MM.1S (cell line): ENCODE measurements at regions not wholly inside any gene's neighbourhood (a gene's known extent, or its start where the extent isn't known, plus 50 kb on each side); places are given as distances from the start of the nearest gene placed in this dataset.

Source experiments
- DNase-seq: peaks from one replicate; pipeline ENCODE4 v3.0.0-alpha.2; 2015
- H2AFZ ChIP-seq: fragments of 300-600 bp; sonication (generic); 2 replicates; pipeline ENCODE4 v1.6.0; 2016; ENCODE audit warnings: antibody characterized with exemption, low read length
- H3F3A ChIP-seq: fragments of 300-600 bp; sonication (generic); 2 replicates; pipeline ENCODE4 v1.6.1; 2016; ENCODE audit warnings: mild to moderate bottlenecking, antibody characterized with exemption, low read length, moderate library complexity, mixed read lengths; ENCODE audit not compliant: insufficient read depth
- H3K27ac ChIP-seq: fragments of 300-600 bp; sonication (generic); 2 replicates; pipeline ENCODE4 v1.5.1; 2016; ENCODE audit warnings: mild to moderate bottlenecking, low read length
- H3K27me3 ChIP-seq: fragments of 300-600 bp; sonication (generic); replicated peaks from 2 replicates; pipeline ENCODE4 v1.6.0; 2016; ENCODE audit warnings: low read length; ENCODE audit not compliant: insufficient read depth
- H3K36me3 ChIP-seq: fragments of 300-600 bp; sonication (generic); replicated peaks from 2 replicates; pipeline ENCODE4 v1.6.1; 2016; ENCODE audit warnings: mild to moderate bottlenecking, low read length, mixed read lengths; ENCODE audit not compliant: insufficient read depth
- H3K4me1 ChIP-seq: fragments of 300-600 bp; sonication (generic); 2 replicates; pipeline ENCODE4 v1.6.1; 2016; ENCODE audit warnings: low read length, mixed read lengths
- H3K4me2 ChIP-seq: fragments of 300-600 bp; sonication (generic); 2 replicates; pipeline ENCODE4 v1.6.0; 2016; ENCODE audit warnings: low read depth, low read length
- H3K4me3 ChIP-seq: fragments of 300-600 bp; sonication (generic); 2 replicates; pipeline ENCODE4 v1.5.1; 2016; ENCODE audit warnings: low read length, mixed read lengths
- H3K79me2 ChIP-seq: fragments of 300-600 bp; sonication (generic); 2 replicates; pipeline ENCODE4 v1.6.1; 2016; ENCODE audit warnings: mixed run types, low read length, mixed read lengths
- H3K9ac ChIP-seq: fragments of 300-600 bp; sonication (generic); 2 replicates; pipeline ENCODE4 v1.6.1; 2016; ENCODE audit warnings: low read length, mixed read lengths
- H3K9me2 ChIP-seq: fragments of 300-600 bp; sonication (generic); replicated peaks from 2 replicates; pipeline ENCODE4 v1.6.1; 2016; ENCODE audit warnings: mild to moderate bottlenecking, low read length, mixed read lengths; ENCODE audit not compliant: insufficient read depth
- H3K9me3 ChIP-seq: fragments of 300-600 bp; sonication (generic); replicated peaks from 2 replicates; pipeline ENCODE4 v1.6.1; 2016; ENCODE audit warnings: mild to moderate bottlenecking, low read length, mixed read lengths; ENCODE audit not compliant: insufficient read depth
- H4K20me1 ChIP-seq: fragments of 300-600 bp; sonication (generic); 2 replicates; pipeline ENCODE4 v1.6.1; 2016; ENCODE audit warnings: mild to moderate bottlenecking, low read length, moderate library complexity, mixed read lengths; ENCODE audit not compliant: insufficient read depth
- CTCF ChIP-seq: fragments of 300-600 bp; sonication (generic); IDR thresholded peaks from 2 replicates; pipeline ENCODE4 v1.5.1; 2016; ENCODE audit warnings: antibody characterized with exemption, low read length, mixed read lengths
- EZH2 ChIP-seq: fragments of 300-600 bp; sonication (generic); optimal IDR thresholded peaks from 2 replicates; pipeline ENCODE3; 2017; ENCODE audit warnings: low read depth, mild to moderate bottlenecking, antibody characterized with exemption, low read length, mixed read lengths
- EZH2phosphoT487 ChIP-seq: fragments of 300-600 bp; sonication (generic); IDR thresholded peaks from 2 replicates; pipeline ENCODE4 v1.6.1; 2018; ENCODE audit warnings: antibody characterized with exemption, low read length

- Histone ChIP-seq H3F3A (no peaks in the 10 kb centered on the region), H3K36me3 (no peaks in the 10 kb centered on the region), H3K4me2 (no peak overlapping the region)
These were observed 318.3 kb upstream of the SALL3 start for GRCh38 chr18:78661316-78661715.

GRCh38 chr18:78662879-78663278 is 316.7 kb upstream of the SALL3 start:
- Histone ChIP-seq H3K9me3 (no peaks in the 10 kb centered on the region), H3F3A (no peaks in the 10 kb centered on the region), H2AFZ (no peak overlapping the region), H3K9ac (no peak overlapping the region), H3K4me2 (no peak overlapping the region), H3K4me3 (no peak overlapping the region), H4K20me1 (no peaks in the 10 kb centered on the region), H3K36me3 (no peaks in the 10 kb centered on the region), H3K27ac (no peak overlapping the region), H3K27me3 (no peaks in the 10 kb centered on the region), H3K9me2 (no peaks in the 10 kb centered on the region), H3K79me2 (no peaks in the 10 kb centered on the region), H3K4me1 (no peaks in the 10 kb centered on the region)
- TF ChIP-seq CTCF (no peak), EZH2phosphoT487 (no peak), EZH2 (no peak)
- no peak for DNase-seq

More at GRCh38 chr18:78661316-78661715, 318.3 kb upstream of the SALL3 start:
- H2AFZ ChIP-seq = no peak overlapping the region
- TF ChIP-seq EZH2phosphoT487 (no peak), CTCF (no peak), EZH2 (no peak)
- H3K4me1 ChIP-seq = no peaks in the 10 kb centered on the region
- H3K9me3 ChIP-seq = no peaks in the 10 kb centered on the region
- no peaks in the 10 kb centered on the region for H3K9me2 ChIP-seq
- no peaks in the 10 kb centered on the region for H3K79me2 ChIP-seq
- H4K20me1 ChIP-seq = no peaks in the 10 kb centered on the region
- no peak for DNase-seq
- no peak overlapping the region for H3K9ac ChIP-seq
- no peak overlapping the region for H3K4me3 ChIP-seq
- H3K27me3 ChIP-seq = no peaks in the 10 kb centered on the region
- H3K27ac ChIP-seq = no peak overlapping the region

GRCh38 chr18:78664048-78664447 is 315.6 kb upstream of the SALL3 start:
- Histone ChIP-seq H3K27me3 (no peaks in the 10 kb centered on the region), H3K36me3 (no peaks in the 10 kb centered on the region), H3K9me2 (no peaks in the 10 kb centered on the region), H2AFZ (no peak overlapping the region), H3F3A (no peaks in the 10 kb centered on the region), H3K79me2 (no peaks in the 10 kb centered on the region), H3K9ac (no peak overlapping the region), H3K9me3 (no peaks in the 10 kb centered on the region), H4K20me1 (no peaks in the 10 kb centered on the region), H3K4me3 (no peak overlapping the region), H3K4me2 (no peak overlapping the region), H3K4me1 (no peaks in the 10 kb centered on the region), H3K27ac (no peak overlapping the region)
- TF ChIP-seq EZH2 (no peak), CTCF (no peak), EZH2phosphoT487 (no peak)
- no peak for DNase-seq
